PC-3 (cell line): ENCODE measurements at regions not wholly inside any gene's neighbourhood (a gene's known extent, or its start where the extent isn't known, plus 50 kb on each side); places are given as distances from the start of the nearest gene placed in this dataset.

Source experiments
- EZH2 ChIP-seq: fragments of 300-600 bp; sonication (generic); IDR thresholded peaks from one replicate; pipeline ENCODE4 v1.6.1; 2017; ENCODE audit warnings: antibody characterized with exemption, mild to moderate bottlenecking, low read length; ENCODE audit not compliant: unreplicated experiment
- EZH2phosphoT487 ChIP-seq: fragments of 300-600 bp; sonication (generic); IDR thresholded peaks from 2 replicates; pipeline ENCODE4 v1.6.1; 2018; ENCODE audit warnings: mild to moderate bottlenecking, antibody characterized with exemption, low read length, borderline replicate concordance
- TF ChIP-seq, protein P1 (sequence below): fragments of 300-600 bp; sonication (generic); conservative IDR thresholded peaks from 2 replicates; pipeline ENCODE4 v1.5.1; 2017; ENCODE audit warnings: antibody characterized with exemption, low read depth, mild to moderate bottlenecking, low read length

DNA sequence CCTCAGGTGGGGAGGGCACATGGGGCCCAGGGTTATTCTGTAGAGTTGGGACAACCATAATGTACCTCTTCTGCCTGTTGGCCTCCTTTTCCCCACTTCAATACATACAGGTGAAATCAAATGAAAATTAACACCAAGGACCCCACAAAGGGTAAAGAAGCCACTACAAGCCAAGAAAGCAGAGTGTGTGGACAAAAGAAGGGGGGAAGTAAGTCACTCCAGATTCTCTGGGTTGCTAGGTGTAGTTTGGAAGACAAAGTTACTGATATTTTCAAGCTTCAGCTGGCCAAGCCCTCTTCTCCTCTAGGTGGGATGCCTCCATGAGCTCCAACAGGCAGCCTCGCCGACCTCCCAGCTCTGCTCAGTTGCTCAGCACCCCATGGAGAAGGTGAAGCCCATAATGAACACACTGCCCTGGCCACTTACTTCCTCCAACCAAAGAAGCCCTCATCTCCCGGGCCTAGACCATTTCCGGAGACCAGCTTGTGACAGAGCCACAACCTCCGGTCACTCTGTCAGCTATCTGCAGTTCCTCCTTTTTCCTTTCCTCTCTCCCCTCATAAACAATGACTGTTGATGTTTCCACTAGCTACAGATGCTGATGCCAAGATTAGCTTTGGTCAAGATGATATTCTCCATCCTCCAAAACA lies 66.8 kb upstream of the MED4 start:
- TF ChIP-seq, protein P1, sequence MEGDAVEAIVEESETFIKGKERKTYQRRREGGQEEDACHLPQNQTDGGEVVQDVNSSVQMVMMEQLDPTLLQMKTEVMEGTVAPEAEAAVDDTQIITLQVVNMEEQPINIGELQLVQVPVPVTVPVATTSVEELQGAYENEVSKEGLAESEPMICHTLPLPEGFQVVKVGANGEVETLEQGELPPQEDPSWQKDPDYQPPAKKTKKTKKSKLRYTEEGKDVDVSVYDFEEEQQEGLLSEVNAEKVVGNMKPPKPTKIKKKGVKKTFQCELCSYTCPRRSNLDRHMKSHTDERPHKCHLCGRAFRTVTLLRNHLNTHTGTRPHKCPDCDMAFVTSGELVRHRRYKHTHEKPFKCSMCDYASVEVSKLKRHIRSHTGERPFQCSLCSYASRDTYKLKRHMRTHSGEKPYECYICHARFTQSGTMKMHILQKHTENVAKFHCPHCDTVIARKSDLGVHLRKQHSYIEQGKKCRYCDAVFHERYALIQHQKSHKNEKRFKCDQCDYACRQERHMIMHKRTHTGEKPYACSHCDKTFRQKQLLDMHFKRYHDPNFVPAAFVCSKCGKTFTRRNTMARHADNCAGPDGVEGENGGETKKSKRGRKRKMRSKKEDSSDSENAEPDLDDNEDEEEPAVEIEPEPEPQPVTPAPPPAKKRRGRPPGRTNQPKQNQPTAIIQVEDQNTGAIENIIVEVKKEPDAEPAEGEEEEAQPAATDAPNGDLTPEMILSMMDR, result no peak
- TF ChIP-seq EZH2phosphoT487, result no peak
- no peak for TF ChIP-seq EZH2
